Lower lobe of right lung (tissue), 2 donors: ENCODE measurements at regions not wholly inside any gene's neighbourhood (a gene's known extent, or its start where the extent isn't known, plus 50 kb on each side); places are given as distances from the start of the nearest gene placed in this dataset.

Experiments used
- ATAC-seq, 2 donors: fragments of 200-7000 bp; cut with Tn5 transposase; one replicate each; pipeline ENCODE4 v1.9.1; 2020 to 2022; ENCODE audit warnings: mild to moderate bottlenecking in 2 of 2, moderate library complexity in 2 of 2
- DNase-seq: peaks from one replicate; pipeline ENCODE4 v3.0.0-alpha.2; 2020
- H3K27ac ChIP-seq: fragments of 200-600 bp; one replicate; pipeline ENCODE4 v1.8.0; 2022
- H3K27me3 ChIP-seq: fragments of 200-600 bp; one replicate; pipeline ENCODE4 v1.8.0; 2022; ENCODE audit warnings: low read depth
- H3K36me3 ChIP-seq: fragments of 200-600 bp; one replicate; pipeline ENCODE4 v1.8.0; 2022; ENCODE audit warnings: mild to moderate bottlenecking
- H3K4me1 ChIP-seq: fragments of 200-600 bp; one replicate; pipeline ENCODE4 v1.8.0; 2022
- H3K4me3 ChIP-seq: fragments of 200-600 bp; one replicate; pipeline ENCODE4 v1.8.0; 2022; ENCODE audit warnings: mild to moderate bottlenecking
- H3K9me3 ChIP-seq: fragments of 200-600 bp; one replicate; pipeline ENCODE4 v1.8.0; 2022
- CTCF ChIP-seq: fragments of 200-600 bp; IDR thresholded peaks from one replicate; pipeline ENCODE4 v1.8.0; 2022; ENCODE audit warnings: antibody characterized with exemption, mild to moderate bottlenecking
- intact Hi-C: fragments of 100-400 bp; cut with DNase I; formaldehyde crosslinking; loops from one replicate; pipeline ENCODE4 v1.11.0; 2022
- donor health status: DM: no; HTN: yes; CAD: no; lungs with severe emphysema.

- Histone ChIP-seq H3K9me3 (no peaks in the 10 kb centered on the region), H3K27ac (no peak overlapping the region), H3K4me1 (peaks cover 42% of the 10 kb centered on the region), H3K4me3 (no peak overlapping the region), H3K36me3 (no peaks in the 10 kb centered on the region), H3K27me3 (no peaks in the 10 kb centered on the region)
- TF ChIP-seq CTCF: no peak
- DNase-seq (no peak), ATAC-seq (no peak)
- intact Hi-C loops: no loop called here
Observed at GRCh38 chr7:47044625-47045024, 537.3 kb downstream of the TNS3 start.

GRCh38 chr7:47043304-47043703 lies 538.6 kb downstream of the TNS3 start:
- Histone ChIP-seq H3K27ac (no peak overlapping the region), H3K9me3 (no peaks in the 10 kb centered on the region), H3K36me3 (no peaks in the 10 kb centered on the region), H3K27me3 (no peaks in the 10 kb centered on the region), H3K4me1 (peaks cover 53% of the 10 kb centered on the region), H3K4me3 (no peak overlapping the region)
- ATAC-seq (no peak), DNase-seq (no peak)
- intact Hi-C loops: no loop called here
- no peak for TF ChIP-seq CTCF

- TF ChIP-seq CTCF: no peak
- ATAC-seq: no peak
- Histone ChIP-seq H3K4me3 (no peak overlapping the region), H3K4me1 (peaks cover 53% of the 10 kb centered on the region), H3K9me3 (no peaks in the 10 kb centered on the region), H3K27me3 (no peaks in the 10 kb centered on the region), H3K27ac (no peak overlapping the region), H3K36me3 (no peaks in the 10 kb centered on the region)
- intact Hi-C loops: no loop called here
- no peak for DNase-seq
Observed at GRCh38 chr7:47042669-47043068, 539.2 kb downstream of the TNS3 start.

DNA sequence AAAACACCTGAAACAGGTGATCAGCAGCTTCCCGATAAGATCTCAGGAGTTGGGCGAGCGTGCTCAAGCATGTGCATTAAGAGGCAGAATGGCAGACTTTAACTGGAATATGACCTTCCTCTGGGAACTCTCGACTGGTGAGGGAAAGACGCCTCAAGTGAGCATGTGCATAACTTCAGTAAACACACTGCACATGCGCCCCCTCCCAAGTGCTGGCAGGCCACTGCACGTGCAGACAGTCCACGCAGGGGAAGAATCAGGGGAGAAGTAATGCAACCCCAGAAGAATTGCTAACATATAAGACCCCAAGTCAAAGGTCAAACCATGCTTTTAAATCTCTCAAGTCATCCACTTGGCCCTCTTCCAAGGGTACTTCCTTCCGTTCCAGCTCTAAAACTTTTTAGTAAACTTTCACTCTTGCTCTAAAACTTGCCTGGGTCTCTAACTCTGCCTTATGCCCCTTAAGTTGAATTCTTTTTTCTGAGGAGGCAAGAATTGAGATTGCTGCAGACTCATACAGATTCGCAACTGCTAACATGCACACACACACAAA lies 541.0 kb downstream of the TNS3 start:
- no peak overlapping the region for H3K27ac ChIP-seq

GRCh38 chr7:47039904-47040303 lies 542.0 kb downstream of the TNS3 start:
- TF ChIP-seq CTCF: no peak
- Histone ChIP-seq H3K36me3 (no peaks in the 10 kb centered on the region), H3K4me3 (no peak overlapping the region), H3K27me3 (no peaks in the 10 kb centered on the region), H3K4me1 (peaks cover 40% of the 10 kb centered on the region), H3K27ac (peak overlapping the region; percentile 57), H3K9me3 (no peaks in the 10 kb centered on the region)
- no peak for DNase-seq
- intact Hi-C loops: no loop called here
- no peak for ATAC-seq

More for the DNA sequence above, 541.0 kb downstream of the TNS3 start:
- no peak for TF ChIP-seq CTCF
- no peaks in the 10 kb centered on the region for H3K36me3 ChIP-seq
- peaks cover 40% of the 10 kb centered on the region for H3K4me1 ChIP-seq
- H3K9me3 ChIP-seq: no peaks in the 10 kb centered on the region
- ATAC-seq (no peak), DNase-seq (no peak)
- H3K4me3 ChIP-seq: no peak overlapping the region
- intact Hi-C loops: no loop called here
- no peaks in the 10 kb centered on the region for H3K27me3 ChIP-seq
